ENCODE measurements at regions not wholly inside any gene's neighbourhood (a gene's known extent, or its start where the extent isn't known, plus 50 kb on each side); places are given as distances from the start of the nearest gene placed in this dataset.

- TF ChIP-seq, protein P1, sequence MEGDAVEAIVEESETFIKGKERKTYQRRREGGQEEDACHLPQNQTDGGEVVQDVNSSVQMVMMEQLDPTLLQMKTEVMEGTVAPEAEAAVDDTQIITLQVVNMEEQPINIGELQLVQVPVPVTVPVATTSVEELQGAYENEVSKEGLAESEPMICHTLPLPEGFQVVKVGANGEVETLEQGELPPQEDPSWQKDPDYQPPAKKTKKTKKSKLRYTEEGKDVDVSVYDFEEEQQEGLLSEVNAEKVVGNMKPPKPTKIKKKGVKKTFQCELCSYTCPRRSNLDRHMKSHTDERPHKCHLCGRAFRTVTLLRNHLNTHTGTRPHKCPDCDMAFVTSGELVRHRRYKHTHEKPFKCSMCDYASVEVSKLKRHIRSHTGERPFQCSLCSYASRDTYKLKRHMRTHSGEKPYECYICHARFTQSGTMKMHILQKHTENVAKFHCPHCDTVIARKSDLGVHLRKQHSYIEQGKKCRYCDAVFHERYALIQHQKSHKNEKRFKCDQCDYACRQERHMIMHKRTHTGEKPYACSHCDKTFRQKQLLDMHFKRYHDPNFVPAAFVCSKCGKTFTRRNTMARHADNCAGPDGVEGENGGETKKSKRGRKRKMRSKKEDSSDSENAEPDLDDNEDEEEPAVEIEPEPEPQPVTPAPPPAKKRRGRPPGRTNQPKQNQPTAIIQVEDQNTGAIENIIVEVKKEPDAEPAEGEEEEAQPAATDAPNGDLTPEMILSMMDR (IDR thresholded peaks at IDR 0.05 in 2 of 3, conservative IDR thresholded peaks at IDR 0.05 in 1 of 3; ENCODE audit: borderline replicate concordance in 1 of 3, insufficient read depth in 1 of 3, low read depth in 2 of 3, low read length in 2 of 3): no peak
- TF ChIP-seq, protein P2, sequence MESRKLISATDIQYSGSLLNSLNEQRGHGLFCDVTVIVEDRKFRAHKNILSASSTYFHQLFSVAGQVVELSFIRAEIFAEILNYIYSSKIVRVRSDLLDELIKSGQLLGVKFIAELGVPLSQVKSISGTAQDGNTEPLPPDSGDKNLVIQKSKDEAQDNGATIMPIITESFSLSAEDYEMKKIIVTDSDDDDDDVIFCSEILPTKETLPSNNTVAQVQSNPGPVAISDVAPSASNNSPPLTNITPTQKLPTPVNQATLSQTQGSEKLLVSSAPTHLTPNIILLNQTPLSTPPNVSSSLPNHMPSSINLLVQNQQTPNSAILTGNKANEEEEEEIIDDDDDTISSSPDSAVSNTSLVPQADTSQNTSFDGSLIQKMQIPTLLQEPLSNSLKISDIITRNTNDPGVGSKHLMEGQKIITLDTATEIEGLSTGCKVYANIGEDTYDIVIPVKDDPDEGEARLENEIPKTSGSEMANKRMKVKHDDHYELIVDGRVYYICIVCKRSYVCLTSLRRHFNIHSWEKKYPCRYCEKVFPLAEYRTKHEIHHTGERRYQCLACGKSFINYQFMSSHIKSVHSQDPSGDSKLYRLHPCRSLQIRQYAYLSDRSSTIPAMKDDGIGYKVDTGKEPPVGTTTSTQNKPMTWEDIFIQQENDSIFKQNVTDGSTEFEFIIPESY (IDR thresholded peaks at IDR 0.05; ENCODE audit: extremely low read depth, insufficient replicate concordance, low read length): no peak
Observed at GRCh38 chr10:10797513-10797912, 220.2 kb upstream of the CELF2 start.

Measured in HCT116 (cell line).